ENCODE measurements at regions not wholly inside any gene's neighbourhood (a gene's known extent, or its start where the extent isn't known, plus 50 kb on each side); places are given as distances from the start of the nearest gene placed in this dataset.
"Not testable (repeated sequence)": the region's sequence is repeated elsewhere in the genome, so short reads cannot be mapped to it uniquely, and the experiment has no call there.

DNA sequence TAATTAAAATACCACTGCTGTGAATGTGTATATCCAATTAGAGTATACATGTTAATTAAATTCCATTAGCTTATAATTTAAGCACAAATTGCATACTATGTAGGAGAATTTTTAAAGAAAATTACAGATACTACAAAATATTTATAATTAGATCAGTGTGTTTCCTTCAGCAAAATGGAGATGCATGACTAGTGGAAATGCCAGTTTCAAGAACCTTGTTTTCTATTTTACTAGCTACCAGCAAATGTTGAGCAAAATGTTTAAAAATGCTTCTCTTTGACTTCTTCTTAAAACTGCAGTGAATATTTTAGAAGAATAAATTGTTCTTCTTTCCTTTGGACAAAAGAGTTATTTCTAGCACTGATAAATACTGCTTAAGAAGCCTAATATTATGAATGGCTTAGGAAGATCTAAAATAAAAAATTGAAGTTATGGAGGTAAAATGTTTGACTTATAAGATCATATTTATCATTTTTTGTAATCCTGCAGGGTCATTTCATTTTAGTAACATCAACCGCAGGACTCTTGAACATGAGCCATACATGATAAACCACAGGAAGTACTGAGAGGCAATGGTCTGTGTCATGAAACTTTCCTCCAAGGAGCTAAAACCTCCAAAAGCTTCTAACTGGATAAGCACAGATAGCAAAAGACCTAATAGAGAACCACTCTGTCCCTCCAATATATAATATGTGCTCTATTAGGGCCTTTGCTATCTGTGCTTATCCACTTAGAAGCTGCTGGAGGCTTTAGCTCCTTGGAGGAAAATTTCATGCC is 1066.0 kb upstream of the CELF2 start:
- no peak overlapping the region for H3K9ac ChIP-seq (ENCODE audit: low read length)
- H3K27ac ChIP-seq (ENCODE audit: low read length) = no peak overlapping the region
- no peaks in the 10 kb centered on the region for H3K9me3 ChIP-seq (ENCODE audit: low read length)
- H4K20me1 ChIP-seq (ENCODE audit: insufficient read depth, low read depth, low read length) = no peaks in the 10 kb centered on the region
- H3K27me3 ChIP-seq (ENCODE audit: low read length) = no peaks in the 10 kb centered on the region
- H3K9me2 ChIP-seq (replicated peaks; ENCODE audit: insufficient read depth, low read length) = no peaks in the 10 kb centered on the region
- DNase-seq = no peak
- H2AFZ ChIP-seq (ENCODE audit: low read length) = no peak overlapping the region
- H3K4me1 ChIP-seq (ENCODE audit: low read length) = peaks cover 9% of the 10 kb centered on the region
- H3K79me2 ChIP-seq (ENCODE audit: low read length) = no peaks in the 10 kb centered on the region
- no peaks in the 10 kb centered on the region for H3K36me3 ChIP-seq (ENCODE audit: insufficient read depth, low read length)
- H3K4me3 ChIP-seq (ENCODE audit: low read length) = no peak overlapping the region
- H3K4me2 ChIP-seq (ENCODE audit: low read depth, low read length, poor library complexity, severe bottlenecking) = no peak overlapping the region

DNA sequence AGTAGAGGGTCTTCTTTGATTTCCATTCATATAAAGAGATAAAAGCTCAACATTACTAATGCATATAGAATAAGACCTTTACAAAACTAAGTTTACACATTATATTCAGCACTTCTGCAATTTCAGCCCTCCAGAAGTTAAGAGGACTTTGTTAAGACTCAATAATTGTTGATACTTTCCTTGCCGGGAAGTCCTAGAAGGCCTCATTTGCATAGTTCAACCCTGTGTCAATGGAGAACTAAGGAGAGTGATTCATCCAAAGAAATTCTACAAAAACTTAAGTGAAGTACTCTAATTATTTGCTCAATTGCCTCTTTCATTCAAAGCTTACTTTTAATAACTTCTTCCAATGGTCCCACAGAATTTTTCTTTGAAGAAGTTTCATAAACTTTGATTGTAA is 1060.3 kb upstream of the CELF2 start:
- no peaks in the 10 kb centered on the region for H3K36me3 ChIP-seq (ENCODE audit: insufficient read depth, low read length)
- H3K9me3 ChIP-seq (ENCODE audit: low read length) = no peaks in the 10 kb centered on the region
- no peaks in the 10 kb centered on the region for H3K9me2 ChIP-seq (replicated peaks; ENCODE audit: insufficient read depth, low read length)
- no peak overlapping the region for H3K9ac ChIP-seq (ENCODE audit: low read length)
- H3K4me1 ChIP-seq (ENCODE audit: low read length) = peaks cover 13% of the 10 kb centered on the region
- no peaks in the 10 kb centered on the region for H3K79me2 ChIP-seq (ENCODE audit: low read length)
- DNase-seq = no peak
- no peak overlapping the region for H3K4me2 ChIP-seq (ENCODE audit: low read depth, low read length, poor library complexity, severe bottlenecking)
- no peaks in the 10 kb centered on the region for H3K27me3 ChIP-seq (ENCODE audit: low read length)
- no peak overlapping the region for H3K27ac ChIP-seq (ENCODE audit: low read length)
- H4K20me1 ChIP-seq (ENCODE audit: insufficient read depth, low read depth, low read length) = no peaks in the 10 kb centered on the region
- no peak overlapping the region for H2AFZ ChIP-seq (ENCODE audit: low read length)
- no peak overlapping the region for H3K4me3 ChIP-seq (ENCODE audit: low read length)

DNA sequence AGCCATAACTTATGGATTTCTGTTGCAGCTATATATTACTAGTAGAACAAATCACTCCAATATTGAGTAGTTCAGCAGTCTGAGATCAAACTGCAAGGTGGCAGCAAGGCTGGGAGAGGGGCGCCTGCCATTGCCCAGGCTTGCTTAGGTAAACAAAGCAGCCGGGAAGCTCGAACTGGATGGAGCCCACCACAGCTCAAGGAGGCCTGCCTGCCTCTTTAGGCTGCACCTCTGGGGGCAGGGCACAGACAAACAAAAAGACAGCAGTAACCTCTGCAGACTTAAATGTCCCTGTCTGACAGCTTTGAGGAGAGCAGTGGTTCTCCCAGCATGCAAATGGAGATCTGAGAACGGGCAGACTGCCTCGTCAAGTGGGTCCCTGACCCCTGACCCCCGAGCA is 1059.8 kb upstream of the CELF2 start:
- not testable (repeated sequence) for H3K79me2 ChIP-seq (ENCODE audit: low read length); H3K4me3 ChIP-seq (ENCODE audit: low read length); H3K9ac ChIP-seq (ENCODE audit: low read length); H3K9me3 ChIP-seq (ENCODE audit: low read length); H3K9me2 ChIP-seq (replicated peaks; ENCODE audit: insufficient read depth, low read length); H3K36me3 ChIP-seq (ENCODE audit: insufficient read depth, low read length); H3K27me3 ChIP-seq (ENCODE audit: low read length); H2AFZ ChIP-seq (ENCODE audit: low read length); H4K20me1 ChIP-seq (ENCODE audit: insufficient read depth, low read depth, low read length); H3K4me2 ChIP-seq (ENCODE audit: low read depth, low read length, poor library complexity, severe bottlenecking); H3K27ac ChIP-seq (ENCODE audit: low read length); DNase-seq
- H3K4me1 ChIP-seq (ENCODE audit: low read length) = peaks cover 13% of the 10 kb centered on the region

DNA sequence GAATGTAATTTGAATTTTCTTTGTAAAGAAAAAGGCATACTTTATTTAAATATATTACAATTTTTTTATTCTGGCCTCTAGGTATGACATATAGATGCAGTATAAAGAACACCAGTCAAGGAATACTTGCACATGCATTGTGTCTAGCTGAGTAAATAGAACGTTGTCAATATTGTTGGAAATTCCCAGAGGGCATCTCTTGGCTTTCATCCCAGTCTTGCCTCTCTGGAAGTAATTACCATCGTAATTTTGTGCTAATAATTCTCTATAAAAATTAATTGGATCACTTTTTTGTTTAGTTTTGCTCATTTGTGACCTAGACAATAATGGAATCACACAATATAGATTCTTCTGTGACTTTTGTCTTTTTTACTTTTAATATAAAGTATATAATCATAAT is 1052.3 kb upstream of the CELF2 start:
- Histone ChIP-seq H3K4me3 (ENCODE audit: low read length) (no peak overlapping the region), H2AFZ (ENCODE audit: low read length) (no peak overlapping the region), H3K9ac (ENCODE audit: low read length) (no peak overlapping the region), H3K9me3 (ENCODE audit: low read length) (no peaks in the 10 kb centered on the region), H3K27ac (ENCODE audit: low read length) (no peak overlapping the region), H3K4me2 (ENCODE audit: low read depth, low read length, poor library complexity, severe bottlenecking) (no peak overlapping the region), H3K4me1 (ENCODE audit: low read length) (no peaks in the 10 kb centered on the region), H3K36me3 (ENCODE audit: insufficient read depth, low read length) (no peaks in the 10 kb centered on the region), H3K79me2 (ENCODE audit: low read length) (no peaks in the 10 kb centered on the region), H4K20me1 (ENCODE audit: insufficient read depth, low read depth, low read length) (no peaks in the 10 kb centered on the region), H3K27me3 (ENCODE audit: low read length) (no peaks in the 10 kb centered on the region), H3K9me2 (replicated peaks; ENCODE audit: insufficient read depth, low read length) (no peaks in the 10 kb centered on the region)
- no peak for DNase-seq

DNA sequence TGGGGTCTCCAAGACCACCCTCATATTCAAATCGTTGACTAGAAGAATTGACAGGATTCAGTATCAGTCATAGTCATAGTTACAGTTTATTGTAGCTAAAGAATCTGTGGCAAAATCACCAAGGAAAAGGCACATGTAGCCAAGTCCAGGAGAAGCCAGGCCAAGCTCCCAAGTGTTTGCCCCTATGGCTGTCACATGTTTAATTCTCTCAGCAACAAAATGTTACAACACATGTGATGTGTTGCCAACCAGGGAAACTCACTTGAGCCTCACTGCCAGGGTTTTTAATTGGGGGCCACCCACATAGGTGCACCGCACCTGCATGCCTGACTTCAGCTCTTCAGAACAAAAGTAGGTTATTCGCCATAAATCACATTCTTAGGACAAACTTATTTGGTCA is 1030.9 kb upstream of the CELF2 start:
- H3K9ac ChIP-seq (ENCODE audit: low read length) = no peak overlapping the region
- H3K9me3 ChIP-seq (ENCODE audit: low read length) = peaks cover 7% of the 10 kb centered on the region; the same call in 1 of the 2 replicates
- H2AFZ ChIP-seq (ENCODE audit: low read length) = peak overlapping the region; percentile 2
- H3K27me3 ChIP-seq (ENCODE audit: low read length) = no peaks in the 10 kb centered on the region
- H3K4me3 ChIP-seq (ENCODE audit: low read length) = no peak overlapping the region
- H3K36me3 ChIP-seq (ENCODE audit: insufficient read depth, low read length) = no peaks in the 10 kb centered on the region
- peaks cover 13% of the 10 kb centered on the region for H3K4me1 ChIP-seq (ENCODE audit: low read length)
- no peak overlapping the region for H3K4me2 ChIP-seq (ENCODE audit: low read depth, low read length, poor library complexity, severe bottlenecking)
- H3K79me2 ChIP-seq (ENCODE audit: low read length) = no peaks in the 10 kb centered on the region
- H3K27ac ChIP-seq (ENCODE audit: low read length) = no peak overlapping the region
- no peaks in the 10 kb centered on the region for H3K9me2 ChIP-seq (replicated peaks; ENCODE audit: insufficient read depth, low read length)
- no peaks in the 10 kb centered on the region for H4K20me1 ChIP-seq (ENCODE audit: insufficient read depth, low read depth, low read length)
- no peak for DNase-seq

DNA sequence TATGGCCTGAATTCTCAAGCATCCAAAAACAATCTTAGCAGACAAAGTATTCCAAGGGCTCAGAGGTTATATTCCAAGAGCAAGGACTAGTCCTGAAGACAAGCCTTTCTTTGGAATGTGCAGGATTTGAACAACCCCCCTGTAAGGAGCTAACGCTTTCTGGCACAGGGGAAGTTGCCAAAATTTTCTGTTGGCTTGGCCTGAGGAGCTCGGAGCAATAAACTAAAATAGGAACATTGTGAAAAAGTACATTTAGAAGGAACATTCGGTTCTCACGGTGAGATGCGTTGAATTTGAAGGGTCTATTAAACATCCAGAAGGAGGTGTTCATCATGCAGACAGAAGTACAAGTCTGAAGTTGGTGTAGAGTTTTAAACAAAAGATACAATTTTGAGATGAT is 1030.5 kb upstream of the CELF2 start:
- Histone ChIP-seq H3K4me2 (ENCODE audit: low read depth, low read length, poor library complexity, severe bottlenecking) (no peak overlapping the region), H3K4me3 (ENCODE audit: low read length) (no peak overlapping the region), H3K9me3 (ENCODE audit: low read length) (peaks cover 7% of the 10 kb centered on the region; the same call in 1 of the 2 replicates), H3K4me1 (ENCODE audit: low read length) (peaks cover 17% of the 10 kb centered on the region), H3K9ac (ENCODE audit: low read length) (no peak overlapping the region), H3K36me3 (ENCODE audit: insufficient read depth, low read length) (no peaks in the 10 kb centered on the region), H2AFZ (ENCODE audit: low read length) (peak overlapping the region; percentile 72), H4K20me1 (ENCODE audit: insufficient read depth, low read depth, low read length) (no peaks in the 10 kb centered on the region), H3K27me3 (ENCODE audit: low read length) (no peaks in the 10 kb centered on the region), H3K79me2 (ENCODE audit: low read length) (no peaks in the 10 kb centered on the region), H3K9me2 (replicated peaks; ENCODE audit: insufficient read depth, low read length) (no peaks in the 10 kb centered on the region), H3K27ac (ENCODE audit: low read length) (no peak overlapping the region)
- DNase-seq = no peak

DNA sequence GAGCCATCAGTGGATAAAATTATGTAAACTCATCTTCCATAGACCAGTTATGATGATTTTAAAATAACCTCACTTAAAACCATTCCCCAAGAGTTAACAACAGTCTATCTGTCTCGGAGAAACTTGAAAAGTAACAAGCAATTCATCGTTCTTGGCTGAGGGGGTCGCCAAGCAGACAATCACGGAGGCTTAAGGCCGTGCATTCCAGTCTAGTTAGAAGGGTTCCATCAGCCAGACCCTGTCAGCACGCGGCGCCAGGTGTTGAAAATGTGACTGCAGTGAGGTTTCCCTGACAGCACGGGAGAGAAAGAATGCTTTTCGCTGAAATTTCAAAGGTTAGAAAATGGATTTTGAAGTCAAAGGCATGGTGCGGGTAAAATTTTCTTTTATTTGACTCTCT is 1025.0 kb upstream of the CELF2 start:
- Histone ChIP-seq H3K27ac (ENCODE audit: low read length) (peak overlapping the region; percentile 57; the same call in 1 of the 2 replicates), H3K9me3 (ENCODE audit: low read length) (no peaks in the 10 kb centered on the region), H3K4me3 (ENCODE audit: low read length) (no peak overlapping the region), H3K4me2 (ENCODE audit: low read depth, low read length, poor library complexity, severe bottlenecking) (peak overlapping the region; percentile 4), H4K20me1 (ENCODE audit: insufficient read depth, low read depth, low read length) (no peaks in the 10 kb centered on the region), H3K9me2 (replicated peaks; ENCODE audit: insufficient read depth, low read length) (no peaks in the 10 kb centered on the region), H3K9ac (ENCODE audit: low read length) (no peak overlapping the region), H3K4me1 (ENCODE audit: low read length) (peaks cover 36% of the 10 kb centered on the region), H3K36me3 (ENCODE audit: insufficient read depth, low read length) (no peaks in the 10 kb centered on the region), H3K27me3 (ENCODE audit: low read length) (no peaks in the 10 kb centered on the region), H2AFZ (ENCODE audit: low read length) (peak overlapping the region; percentile 60), H3K79me2 (ENCODE audit: low read length) (no peaks in the 10 kb centered on the region)
- no peak for DNase-seq

DNA sequence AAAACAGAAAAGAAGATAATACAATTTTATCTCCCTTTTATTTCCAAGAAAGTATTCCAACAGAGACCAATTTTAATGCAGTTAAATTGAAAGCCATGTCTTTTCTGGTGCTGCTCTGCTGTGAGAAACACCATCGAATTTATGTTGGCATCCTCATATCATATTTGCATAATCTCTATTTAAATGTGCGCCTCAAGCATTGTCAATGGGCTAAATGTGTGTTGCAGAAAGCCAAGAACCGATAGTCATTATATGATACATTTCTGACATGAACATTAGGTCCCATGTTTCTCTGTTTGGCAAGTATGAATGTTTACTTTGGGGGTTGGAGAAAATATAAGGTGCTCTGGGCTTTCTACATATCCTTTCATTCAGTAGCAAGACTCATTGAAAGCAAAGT is 1023.5 kb upstream of the CELF2 start:
- H3K9me3 ChIP-seq (ENCODE audit: low read length) = no peaks in the 10 kb centered on the region
- H3K27ac ChIP-seq (ENCODE audit: low read length) = no peak overlapping the region
- H3K27me3 ChIP-seq (ENCODE audit: low read length) = no peaks in the 10 kb centered on the region
- H3K4me2 ChIP-seq (ENCODE audit: low read depth, low read length, poor library complexity, severe bottlenecking) = no peak overlapping the region
- peaks cover 36% of the 10 kb centered on the region for H3K4me1 ChIP-seq (ENCODE audit: low read length)
- no peaks in the 10 kb centered on the region for H4K20me1 ChIP-seq (ENCODE audit: insufficient read depth, low read depth, low read length)
- H3K4me3 ChIP-seq (ENCODE audit: low read length) = no peak overlapping the region
- H3K36me3 ChIP-seq (ENCODE audit: insufficient read depth, low read length) = peaks cover 4% of the 10 kb centered on the region; the same call in 1 of the 2 replicates
- no peaks in the 10 kb centered on the region for H3K79me2 ChIP-seq (ENCODE audit: low read length)
- 0 out of 2 replicates have a peak overlapping the region, but pooled peaks have one; percentile 10 for H2AFZ ChIP-seq (ENCODE audit: low read length)
- no peak overlapping the region for H3K9ac ChIP-seq (ENCODE audit: low read length)
- no peaks in the 10 kb centered on the region for H3K9me2 ChIP-seq (replicated peaks; ENCODE audit: insufficient read depth, low read length)
- DNase-seq = no peak

Measured in Karpas-422 (cell line).